Vagina (tissue), 2 donors: ENCODE measurements at regions not wholly inside any gene's neighbourhood (a gene's known extent, or its start where the extent isn't known, plus 50 kb on each side); places are given as distances from the start of the nearest gene placed in this dataset.

Experiments used
- POLR2A ChIP-seq, 2 donors: fragments of 450-650 bp; IDR thresholded peaks; one replicate each; pipeline ENCODE4 v1.6.1; 2017; ENCODE audit warnings: antibody characterized with exemption in 2 of 2, mild to moderate bottlenecking in 2 of 2, moderate library complexity in 2 of 2
- TF ChIP-seq, protein P1 (sequence below), 3 experiments: fragments of 450-650 bp in 2 of 3; fragments of 200-600 bp in 1 of 3; sonication (generic) in 1 of 3; IDR thresholded peaks; one replicate each; pipeline ENCODE4 v1.5.1; 2017 to 2019; ENCODE audit warnings: antibody characterized with exemption in 3 of 3, mild to moderate bottlenecking in 2 of 3, moderate library complexity in 2 of 3

DNA sequence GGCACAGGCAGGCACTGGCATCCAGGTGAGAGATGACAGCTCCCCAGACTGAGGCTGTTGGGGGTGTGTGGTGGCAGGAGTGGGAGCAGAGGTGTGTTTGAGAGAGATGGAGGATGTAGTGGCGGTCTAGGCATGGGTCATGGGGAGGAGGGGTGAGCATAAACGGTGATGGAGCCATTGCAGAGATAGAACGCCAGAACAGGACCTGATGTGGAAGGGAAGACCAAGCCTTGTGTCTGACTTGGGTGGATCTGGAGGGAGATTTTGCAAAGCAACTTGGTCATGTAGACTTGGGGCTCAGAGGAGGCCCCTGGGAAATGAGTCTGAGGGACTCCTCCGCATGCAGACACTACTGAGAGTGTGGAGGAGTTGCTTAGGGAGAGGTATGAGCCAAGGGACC is 50.0 kb upstream of the CLDN5 start:
- no peak for TF ChIP-seq POLR2A (IDR thresholded peaks at IDR 0.05)
- TF ChIP-seq, protein P1, sequence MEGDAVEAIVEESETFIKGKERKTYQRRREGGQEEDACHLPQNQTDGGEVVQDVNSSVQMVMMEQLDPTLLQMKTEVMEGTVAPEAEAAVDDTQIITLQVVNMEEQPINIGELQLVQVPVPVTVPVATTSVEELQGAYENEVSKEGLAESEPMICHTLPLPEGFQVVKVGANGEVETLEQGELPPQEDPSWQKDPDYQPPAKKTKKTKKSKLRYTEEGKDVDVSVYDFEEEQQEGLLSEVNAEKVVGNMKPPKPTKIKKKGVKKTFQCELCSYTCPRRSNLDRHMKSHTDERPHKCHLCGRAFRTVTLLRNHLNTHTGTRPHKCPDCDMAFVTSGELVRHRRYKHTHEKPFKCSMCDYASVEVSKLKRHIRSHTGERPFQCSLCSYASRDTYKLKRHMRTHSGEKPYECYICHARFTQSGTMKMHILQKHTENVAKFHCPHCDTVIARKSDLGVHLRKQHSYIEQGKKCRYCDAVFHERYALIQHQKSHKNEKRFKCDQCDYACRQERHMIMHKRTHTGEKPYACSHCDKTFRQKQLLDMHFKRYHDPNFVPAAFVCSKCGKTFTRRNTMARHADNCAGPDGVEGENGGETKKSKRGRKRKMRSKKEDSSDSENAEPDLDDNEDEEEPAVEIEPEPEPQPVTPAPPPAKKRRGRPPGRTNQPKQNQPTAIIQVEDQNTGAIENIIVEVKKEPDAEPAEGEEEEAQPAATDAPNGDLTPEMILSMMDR (IDR thresholded peaks at IDR 0.05) = no peak
